ENCODE measurements at regions not wholly inside any gene's neighbourhood (a gene's known extent, or its start where the extent isn't known, plus 50 kb on each side); places are given as distances from the start of the nearest gene placed in this dataset.

DNA sequence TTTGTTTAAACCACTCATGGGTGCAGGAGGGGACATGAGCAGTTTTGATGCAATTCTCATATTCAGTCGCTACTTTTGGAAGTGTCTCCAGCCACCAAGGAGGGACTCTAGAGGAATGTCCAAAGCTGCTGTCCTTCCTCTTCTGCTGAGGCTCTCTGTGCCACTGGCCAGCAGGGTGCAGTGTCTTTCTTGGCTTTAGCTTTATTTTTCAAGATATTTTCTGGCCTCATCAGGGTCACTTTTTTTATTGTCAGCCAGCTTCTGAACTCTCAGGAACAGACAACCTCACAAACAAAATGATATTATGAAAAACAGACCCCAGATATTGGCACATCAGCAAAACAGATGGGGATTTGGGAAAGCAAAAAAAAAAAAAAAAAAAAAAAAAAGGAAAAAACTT lies 289.3 kb upstream of the ZSWIM2 start:
- TF ChIP-seq POLR2A (IDR thresholded peaks at IDR 0.05) (no peak), EP300 (IDR thresholded peaks at IDR 0.05) (no peak), POLR2AphosphoS5 (IDR thresholded peaks at IDR 0.05) (no peak)
- TF ChIP-seq, protein P1, sequence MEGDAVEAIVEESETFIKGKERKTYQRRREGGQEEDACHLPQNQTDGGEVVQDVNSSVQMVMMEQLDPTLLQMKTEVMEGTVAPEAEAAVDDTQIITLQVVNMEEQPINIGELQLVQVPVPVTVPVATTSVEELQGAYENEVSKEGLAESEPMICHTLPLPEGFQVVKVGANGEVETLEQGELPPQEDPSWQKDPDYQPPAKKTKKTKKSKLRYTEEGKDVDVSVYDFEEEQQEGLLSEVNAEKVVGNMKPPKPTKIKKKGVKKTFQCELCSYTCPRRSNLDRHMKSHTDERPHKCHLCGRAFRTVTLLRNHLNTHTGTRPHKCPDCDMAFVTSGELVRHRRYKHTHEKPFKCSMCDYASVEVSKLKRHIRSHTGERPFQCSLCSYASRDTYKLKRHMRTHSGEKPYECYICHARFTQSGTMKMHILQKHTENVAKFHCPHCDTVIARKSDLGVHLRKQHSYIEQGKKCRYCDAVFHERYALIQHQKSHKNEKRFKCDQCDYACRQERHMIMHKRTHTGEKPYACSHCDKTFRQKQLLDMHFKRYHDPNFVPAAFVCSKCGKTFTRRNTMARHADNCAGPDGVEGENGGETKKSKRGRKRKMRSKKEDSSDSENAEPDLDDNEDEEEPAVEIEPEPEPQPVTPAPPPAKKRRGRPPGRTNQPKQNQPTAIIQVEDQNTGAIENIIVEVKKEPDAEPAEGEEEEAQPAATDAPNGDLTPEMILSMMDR (IDR thresholded peaks at IDR 0.05), result no peak

All from suprapubic skin (tissue), 4 donors.